ENCODE measurements at regions not wholly inside any gene's neighbourhood (a gene's known extent, or its start where the extent isn't known, plus 50 kb on each side); places are given as distances from the start of the nearest gene placed in this dataset.

DNA sequence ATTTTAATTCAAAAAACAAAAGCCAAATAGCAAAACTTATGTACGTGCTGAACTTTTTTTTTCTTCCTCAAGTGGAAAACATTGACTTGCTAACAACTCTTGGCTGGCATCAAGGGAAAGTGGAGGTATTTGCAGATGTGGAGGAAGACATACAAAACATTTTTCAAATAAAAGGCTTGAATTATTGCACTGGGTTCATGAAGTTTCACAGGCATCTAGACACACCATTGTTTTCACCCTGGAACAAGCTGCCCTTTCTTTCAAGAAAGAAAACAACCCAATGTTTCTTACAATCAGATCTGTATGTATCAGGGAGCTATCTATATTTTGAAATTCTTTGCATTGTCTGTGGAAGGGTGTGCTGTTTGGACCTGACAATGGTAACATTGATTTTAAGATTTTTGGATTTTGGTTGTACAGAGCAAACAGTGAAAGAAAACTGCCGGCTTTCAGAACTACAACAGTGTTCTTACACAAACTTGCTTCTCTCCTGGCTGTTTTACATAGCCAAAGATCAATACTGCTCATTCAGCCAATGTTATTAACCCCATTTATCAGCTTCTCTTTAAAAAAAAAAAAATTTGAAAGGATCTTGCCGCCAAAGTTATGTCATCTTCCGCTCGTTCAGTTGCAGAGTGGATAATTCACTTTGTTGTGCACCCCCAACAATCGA is 187.7 kb upstream of the FOXD3 start:
- H2AFZ ChIP-seq (ENCODE audit: insufficient read depth, low read depth, low read length, poor library complexity, severe bottlenecking) = no peak overlapping the region
- Mint-ChIP-seq H3K27ac (no peak overlapping the region), H3K27me3 (peaks cover 14% of the 10 kb centered on the region), H3K9me3 (ENCODE audit: insufficient read depth) (no peaks in the 10 kb centered on the region), H3K4me3 (no peak overlapping the region), H3K4me1 (no peaks in the 10 kb centered on the region)
- no peaks in the 10 kb centered on the region for H3K79me2 ChIP-seq (ENCODE audit: control insufficient read depth, insufficient read depth, low read length)
- H3K4me3 ChIP-seq (ENCODE audit: control extremely low read depth in 1 of 5, extremely low read depth in 1 of 5, insufficient read depth in 1 of 5, low read depth in 2 of 5, low read length in 4 of 5) = no peak overlapping the region
- H3K4me2 ChIP-seq (replicated peaks; ENCODE audit: low read depth, low read length, poor library complexity, severe bottlenecking) = no peak overlapping the region
- WGBS (ENCODE audit: insufficient coverage) = 100% methylated on average over 1 of the region's 6 CpGs
- H4K20me1 ChIP-seq (ENCODE audit: control insufficient read depth, insufficient read depth, low read length, poor library complexity, severe bottlenecking) = no peaks in the 10 kb centered on the region
- intact Hi-C loops (cut with micrococcal nuclease) = no loop called here
- no peak overlapping the region for H3K27ac ChIP-seq (ENCODE audit: low read length in 2 of 2)
- no peaks in the 10 kb centered on the region for H3K36me3 ChIP-seq (replicated peaks in 1 of 2; ENCODE audit: control extremely low read depth in 1 of 2, control insufficient read depth in 1 of 2, extremely low read depth in 1 of 2, insufficient read depth in 2 of 2, low read length in 1 of 2)
- H3K9me3 ChIP-seq (ENCODE audit: control extremely low read depth in 1 of 3, control insufficient read depth in 2 of 3, insufficient read depth in 1 of 3, low read length in 2 of 3) = no peaks in the 10 kb centered on the region
- POLR2A ChIA-PET = no interaction called here
- TF ChIP-seq, protein P1, sequence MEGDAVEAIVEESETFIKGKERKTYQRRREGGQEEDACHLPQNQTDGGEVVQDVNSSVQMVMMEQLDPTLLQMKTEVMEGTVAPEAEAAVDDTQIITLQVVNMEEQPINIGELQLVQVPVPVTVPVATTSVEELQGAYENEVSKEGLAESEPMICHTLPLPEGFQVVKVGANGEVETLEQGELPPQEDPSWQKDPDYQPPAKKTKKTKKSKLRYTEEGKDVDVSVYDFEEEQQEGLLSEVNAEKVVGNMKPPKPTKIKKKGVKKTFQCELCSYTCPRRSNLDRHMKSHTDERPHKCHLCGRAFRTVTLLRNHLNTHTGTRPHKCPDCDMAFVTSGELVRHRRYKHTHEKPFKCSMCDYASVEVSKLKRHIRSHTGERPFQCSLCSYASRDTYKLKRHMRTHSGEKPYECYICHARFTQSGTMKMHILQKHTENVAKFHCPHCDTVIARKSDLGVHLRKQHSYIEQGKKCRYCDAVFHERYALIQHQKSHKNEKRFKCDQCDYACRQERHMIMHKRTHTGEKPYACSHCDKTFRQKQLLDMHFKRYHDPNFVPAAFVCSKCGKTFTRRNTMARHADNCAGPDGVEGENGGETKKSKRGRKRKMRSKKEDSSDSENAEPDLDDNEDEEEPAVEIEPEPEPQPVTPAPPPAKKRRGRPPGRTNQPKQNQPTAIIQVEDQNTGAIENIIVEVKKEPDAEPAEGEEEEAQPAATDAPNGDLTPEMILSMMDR (IDR thresholded peaks at IDR 0.05) = no peak
- no peak for TF ChIP-seq EZH2 (IDR thresholded peaks at IDR 0.05; ENCODE audit: borderline replicate concordance, insufficient read depth, low read depth, low read length, poor library complexity, severe bottlenecking)
- ATAC-seq (ENCODE audit: low read depth) (no peak), DNase-seq (no peak)
- no peaks in the 10 kb centered on the region for H3K27me3 ChIP-seq (replicated peaks in 1 of 4; ENCODE audit: control extremely low read depth in 1 of 4, control insufficient read depth in 3 of 4, insufficient read depth in 4 of 4, low read length in 3 of 4)
- no peaks in the 10 kb centered on the region for H3K4me1 ChIP-seq (ENCODE audit: control insufficient read depth in 2 of 2, insufficient read depth in 2 of 2, low read length in 2 of 2)
- no peak overlapping the region for H3K9ac ChIP-seq (ENCODE audit: low read length)
- CTCF ChIA-PET = interaction anchor here (0.7 kb wide), 1 partner anchor 14 kb away, joined by 3 read pairs; no protein-coding TSS in a partner anchor

DNA sequence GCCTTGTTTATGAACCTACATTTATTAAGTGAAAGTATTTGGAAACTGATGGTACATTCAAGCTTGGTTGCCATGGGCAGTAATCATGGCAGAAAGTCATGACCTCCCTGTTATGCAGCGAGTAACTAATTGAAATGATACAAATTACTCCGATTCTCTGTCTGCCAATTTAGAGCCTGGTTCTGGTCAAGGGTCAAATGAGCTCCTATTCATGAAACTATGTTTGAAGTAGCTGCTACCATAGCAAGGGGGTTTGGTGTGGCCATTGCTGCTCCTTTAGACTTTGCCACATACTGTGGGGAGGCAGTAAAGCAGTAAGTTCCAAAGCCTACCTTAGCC is 187.2 kb upstream of the FOXD3 start:
- H3K9ac ChIP-seq (ENCODE audit: low read length) = no peak overlapping the region
- no peaks in the 10 kb centered on the region for H3K4me1 ChIP-seq (ENCODE audit: control insufficient read depth in 2 of 2, insufficient read depth in 2 of 2, low read length in 2 of 2)
- DNase-seq (no peak), ATAC-seq (ENCODE audit: low read depth) (no peak)
- H3K36me3 ChIP-seq (replicated peaks in 1 of 2; ENCODE audit: control extremely low read depth in 1 of 2, control insufficient read depth in 1 of 2, extremely low read depth in 1 of 2, insufficient read depth in 2 of 2, low read length in 1 of 2) = no peaks in the 10 kb centered on the region
- ChIA-PET POLR2A (no interaction called here), CTCF (interaction anchor here (0.7 kb wide), 1 partner anchor 14 kb away, joined by 3 read pairs; no protein-coding TSS in a partner anchor)
- no peaks in the 10 kb centered on the region for H3K79me2 ChIP-seq (ENCODE audit: control insufficient read depth, insufficient read depth, low read length)
- H3K27ac Mint-ChIP-seq = no peak overlapping the region
- H3K27ac ChIP-seq (ENCODE audit: low read length in 2 of 2) = no peak overlapping the region
- WGBS (ENCODE audit: insufficient coverage) = 100% methylated on average over 2 of the region's 2 CpGs
- no peaks in the 10 kb centered on the region for H3K4me1 Mint-ChIP-seq
- H2AFZ ChIP-seq (ENCODE audit: insufficient read depth, low read depth, low read length, poor library complexity, severe bottlenecking) = no peak overlapping the region
- H3K9me3 ChIP-seq (ENCODE audit: control extremely low read depth in 1 of 3, control insufficient read depth in 2 of 3, insufficient read depth in 1 of 3, low read length in 2 of 3) = no peaks in the 10 kb centered on the region
- no peaks in the 10 kb centered on the region for H4K20me1 ChIP-seq (ENCODE audit: control insufficient read depth, insufficient read depth, low read length, poor library complexity, severe bottlenecking)
- H3K4me3 ChIP-seq (ENCODE audit: control extremely low read depth in 1 of 5, extremely low read depth in 1 of 5, insufficient read depth in 1 of 5, low read depth in 2 of 5, low read length in 4 of 5) = no peak overlapping the region
- H3K27me3 ChIP-seq (replicated peaks in 1 of 4; ENCODE audit: control extremely low read depth in 1 of 4, control insufficient read depth in 3 of 4, insufficient read depth in 4 of 4, low read length in 3 of 4) = peaks cover 0 to 3% (median 0%) of the 10 kb centered on the region in 4 experiments
- H3K27me3 Mint-ChIP-seq = peaks cover 17% of the 10 kb centered on the region
- intact Hi-C loops (cut with micrococcal nuclease) = no loop called here
- no peaks in the 10 kb centered on the region for H3K9me3 Mint-ChIP-seq (ENCODE audit: insufficient read depth)
- H3K4me3 Mint-ChIP-seq = no peak overlapping the region
- no peak overlapping the region for H3K4me2 ChIP-seq (replicated peaks; ENCODE audit: low read depth, low read length, poor library complexity, severe bottlenecking)
- no peak for TF ChIP-seq EZH2 (IDR thresholded peaks at IDR 0.05; ENCODE audit: borderline replicate concordance, insufficient read depth, low read depth, low read length, poor library complexity, severe bottlenecking)
- TF ChIP-seq, protein P1 (IDR thresholded peaks at IDR 0.05) = no peak

Data from B cell (primary cell).